GM21619 (cell line): ENCODE measurements at regions not wholly inside any gene's neighbourhood (a gene's known extent, or its start where the extent isn't known, plus 50 kb on each side); places are given as distances from the start of the nearest gene placed in this dataset.
"Not testable (repeated sequence)": the region's sequence is repeated elsewhere in the genome, so short reads cannot be mapped to it uniquely, and the experiment has no call there.

Experiments
- ATAC-seq: cut with Tn5 transposase; IDR thresholded peaks from one replicate; pipeline ENCODE4 v1.9.1; 2021; ENCODE audit not compliant: unreplicated experiment

DNA sequence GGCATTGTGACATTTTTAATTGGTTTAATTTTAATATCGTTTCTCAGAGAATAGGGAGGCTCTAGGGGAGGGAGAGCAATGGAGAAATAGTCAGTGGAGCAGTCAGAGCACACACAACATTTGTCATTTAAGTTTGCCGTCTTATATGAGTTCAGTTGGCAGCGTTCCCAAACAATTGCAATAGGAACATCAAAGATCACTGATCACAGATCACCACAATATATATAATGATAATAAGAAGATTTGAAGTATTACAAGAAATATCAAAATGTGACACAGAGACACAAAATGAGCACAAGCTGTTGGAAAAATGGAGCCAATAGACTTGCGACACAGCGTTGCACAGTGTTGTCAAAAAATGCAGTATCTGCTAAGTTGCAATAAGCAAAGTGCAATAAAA lies 303.7 kb downstream of the CDH19 start:
- ATAC-seq = no peak

DNA sequence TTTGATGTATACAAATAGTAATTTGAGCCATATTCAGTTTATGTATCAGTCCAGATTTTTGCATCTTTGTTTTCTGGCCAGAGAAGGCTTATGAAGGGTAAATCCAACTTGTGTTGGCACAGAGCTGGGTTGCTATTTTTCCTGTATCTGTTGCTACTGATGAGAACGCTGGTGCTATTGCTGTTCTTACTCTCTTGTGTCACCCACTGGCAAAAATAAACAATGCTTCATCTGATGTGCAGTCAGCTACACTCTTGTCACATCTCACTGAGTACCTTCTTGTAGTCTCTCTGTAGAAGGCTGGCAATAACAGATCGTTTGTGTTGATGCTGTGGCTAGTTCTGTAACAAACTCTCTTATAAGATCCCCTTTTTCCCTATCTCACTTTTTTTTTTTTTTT lies 323.4 kb downstream of the CDH19 start:
- ATAC-seq = no peak

- ATAC-seq = no peak
Measured at GRCh38 chr18:66271962-66272361, 331.9 kb downstream of the CDH19 start.

GRCh38 chr18:66264130-66264529 lies 339.8 kb downstream of the CDH19 start:
- no peak for ATAC-seq

- ATAC-seq = no peak
Measured at GRCh38 chr18:66254121-66254520, 349.8 kb downstream of the CDH19 start.

DNA sequence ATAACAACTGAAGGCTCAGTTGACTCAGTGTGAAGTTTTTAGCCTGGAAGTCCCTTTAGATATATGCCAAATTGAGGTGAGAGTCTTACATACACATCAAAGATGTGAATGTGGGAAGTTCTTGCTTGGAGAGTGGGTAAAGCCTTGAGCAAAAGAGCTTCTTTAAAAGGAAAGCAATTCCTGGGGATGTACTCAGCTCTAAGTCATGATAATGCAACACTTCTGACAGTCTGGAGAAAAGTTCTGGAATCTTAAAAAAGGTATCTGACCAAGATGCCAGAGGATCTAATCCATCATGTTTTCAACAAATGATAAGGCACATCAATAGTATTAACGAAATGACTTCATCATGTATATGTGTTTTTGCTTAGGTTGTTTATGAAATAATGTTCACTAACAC lies 351.2 kb downstream of the CDH19 start:
- no peak for ATAC-seq

- ATAC-seq = no peak
Measured at GRCh38 chr18:66235206-66235605, 368.7 kb downstream of the CDH19 start.

GRCh38 chr18:66226782-66227181 lies 377.1 kb downstream of the CDH19 start:
- ATAC-seq = no peak

DNA sequence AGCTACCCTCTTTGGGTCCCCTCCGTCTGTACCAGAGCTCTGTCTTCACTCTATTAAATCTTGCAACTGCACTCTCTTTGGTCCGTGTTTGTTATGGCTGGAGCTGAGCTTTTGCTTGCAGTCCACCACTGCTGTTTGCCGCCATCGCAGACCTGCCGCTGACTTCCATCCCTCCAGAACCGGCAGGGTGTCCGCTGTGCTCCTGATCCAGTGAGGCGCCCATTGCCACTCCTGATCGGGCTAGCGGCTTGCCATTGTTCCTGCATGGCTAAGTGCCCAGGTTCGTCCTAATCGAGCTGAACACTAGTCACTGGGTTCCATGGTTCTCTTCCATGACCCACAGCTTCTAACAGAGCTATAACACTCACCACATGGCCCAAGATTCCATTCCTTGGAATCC lies 380.6 kb downstream of the CDH19 start:
- not testable (repeated sequence) for ATAC-seq

DNA sequence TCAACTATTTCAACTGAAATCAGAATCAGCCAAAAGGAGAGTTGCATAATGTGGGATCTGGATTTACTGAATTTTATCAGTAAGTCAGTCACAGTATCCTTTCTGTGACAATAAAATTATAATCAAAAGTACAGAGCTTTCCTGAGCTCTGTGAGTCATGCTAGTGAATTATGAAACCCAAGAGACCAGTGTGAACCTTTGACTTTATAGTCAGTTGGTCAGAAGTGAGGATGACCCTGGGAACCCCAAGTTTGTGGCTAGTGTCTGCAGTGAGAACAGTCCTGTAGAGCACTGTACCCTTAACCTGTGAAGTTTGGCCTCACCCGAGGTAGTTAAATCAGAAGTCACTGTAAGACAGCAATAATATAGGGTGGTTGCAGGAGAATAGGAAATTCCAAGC lies 381.7 kb downstream of the CDH19 start:
- ATAC-seq = no peak

DNA sequence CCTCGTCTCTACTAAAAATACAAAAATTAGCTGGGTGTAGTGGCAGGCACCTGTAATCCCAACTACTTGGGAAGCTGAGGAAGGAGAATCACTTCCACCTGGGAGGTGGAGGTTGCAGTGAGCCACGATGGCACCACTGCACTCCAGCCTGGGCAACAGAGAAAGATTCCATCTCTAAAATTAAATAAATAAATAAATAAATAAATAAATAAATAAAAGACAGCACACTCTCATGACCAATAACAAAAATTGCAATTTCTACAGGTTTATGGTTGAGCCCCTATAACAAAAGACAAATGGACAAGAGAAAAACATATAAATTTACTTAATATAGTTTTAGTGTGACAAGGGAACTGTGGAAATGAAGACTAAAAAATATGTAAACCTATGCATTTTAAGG lies 384.1 kb downstream of the CDH19 start:
- ATAC-seq = no peak

GRCh38 chr18:66211749-66212148 lies 392.1 kb downstream of the CDH19 start:
- no peak for ATAC-seq

GRCh38 chr18:66210875-66211274 lies 393.0 kb downstream of the CDH19 start:
- ATAC-seq = no peak

DNA sequence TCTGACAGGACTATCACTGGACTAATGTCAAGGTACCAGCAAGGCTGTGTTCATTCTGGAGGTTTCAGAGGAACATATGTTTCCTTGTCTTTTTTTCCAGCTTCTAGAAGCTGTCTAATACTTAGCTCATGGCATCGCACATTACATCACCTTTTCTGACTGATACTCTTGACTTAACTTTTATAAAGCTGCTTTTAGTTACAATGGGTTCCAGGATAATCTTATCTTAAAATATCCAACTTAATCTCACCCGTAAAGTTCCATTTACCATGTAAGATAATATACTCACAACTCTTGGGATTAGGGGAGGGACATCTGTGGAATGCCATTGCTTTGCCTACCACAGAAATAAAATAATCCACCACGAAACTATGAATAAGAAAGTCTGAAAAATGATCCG lies 394.2 kb downstream of the CDH19 start:
- ATAC-seq = no peak

DNA sequence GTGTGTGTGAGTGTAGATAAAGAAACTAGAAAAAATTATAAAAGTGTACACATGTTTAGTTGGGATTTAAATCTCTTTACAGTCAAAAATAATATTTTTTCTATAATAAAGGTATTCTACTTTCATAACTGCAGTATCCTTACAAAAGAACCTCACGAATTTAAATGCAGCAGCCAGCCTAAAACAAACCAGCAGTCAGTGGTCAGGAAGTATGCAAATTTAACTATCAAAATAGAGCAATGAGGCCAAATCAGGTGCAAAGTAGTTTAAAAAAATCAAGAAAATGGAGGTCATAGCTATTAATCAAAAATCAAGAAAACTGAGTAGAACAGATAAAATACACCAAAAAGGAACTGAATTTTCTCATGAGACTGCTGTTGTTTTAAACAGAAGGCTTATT lies 407.1 kb downstream of the CDH19 start:
- ATAC-seq = no peak

GRCh38 chr18:66193938-66194337 lies 410.0 kb downstream of the CDH19 start:
- no peak for ATAC-seq

DNA sequence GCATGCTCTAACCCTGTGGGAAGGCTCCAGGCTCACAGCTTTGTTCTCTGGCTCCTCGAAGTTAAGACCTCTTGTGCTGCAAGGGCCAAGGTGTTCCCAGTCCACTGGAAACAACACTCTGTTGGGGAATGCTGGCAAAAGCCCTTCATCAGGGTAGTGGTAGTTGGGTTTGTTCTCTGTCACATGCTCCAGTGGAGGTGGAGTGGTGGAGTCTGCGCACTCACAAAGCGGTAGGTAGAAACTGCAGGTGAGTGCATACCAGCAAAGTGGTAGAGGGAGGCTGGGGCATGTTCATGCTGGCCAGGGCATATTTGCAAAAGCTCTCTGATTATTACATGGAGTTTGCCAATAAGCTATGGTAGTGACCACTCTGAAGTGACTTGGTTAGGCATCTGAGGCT lies 410.5 kb downstream of the CDH19 start:
- no peak for ATAC-seq

GRCh38 chr18:66168685-66169235 lies 417.9 kb downstream of the CDH7 start:
- no peak for ATAC-seq

- ATAC-seq = no peak
Measured at GRCh38 chr18:66167829-66168684, 417.2 kb downstream of the CDH7 start.

GRCh38 chr18:66160007-66160406 lies 409.2 kb downstream of the CDH7 start:
- ATAC-seq = no peak

- no peak for ATAC-seq
Measured at GRCh38 chr18:66159451-66159850, 408.6 kb downstream of the CDH7 start.

DNA sequence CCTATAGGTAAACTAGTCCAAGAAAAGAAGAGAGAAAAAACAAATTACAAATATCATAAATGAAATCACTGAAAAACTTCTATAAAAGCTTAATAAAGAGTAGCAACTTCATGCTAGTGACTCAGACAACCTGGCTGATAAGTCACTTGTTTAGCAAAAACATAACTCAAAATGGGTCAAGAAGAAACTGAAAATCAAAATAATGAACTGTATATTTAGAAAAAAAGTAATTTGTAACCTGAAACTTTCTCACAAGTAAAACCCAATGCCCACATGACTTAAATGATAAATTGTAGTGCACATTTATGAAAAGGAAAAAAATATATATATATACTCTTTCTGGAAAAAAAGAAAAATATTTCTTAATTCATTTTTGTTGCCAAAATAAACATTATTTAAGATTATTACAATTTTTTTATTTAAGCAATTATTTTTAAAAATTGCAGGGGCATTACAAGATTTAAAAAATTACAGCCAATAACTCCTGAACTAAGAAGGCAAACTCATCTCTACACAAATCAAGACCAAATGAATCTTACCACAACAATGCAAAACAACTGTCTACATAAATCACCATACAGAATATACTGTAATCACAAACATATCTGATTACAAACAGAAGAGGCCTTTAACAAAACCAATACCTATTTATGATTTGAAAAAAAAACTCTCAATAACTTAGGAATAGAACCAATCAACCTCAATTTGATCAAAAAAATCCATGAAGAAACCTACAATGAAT lies 406.3 kb downstream of the CDH7 start:
- ATAC-seq = no peak
